Stimulated activated CD4-positive, alpha-beta T cell treated with anti-CD3 and anti-CD28 coated beads, TNF-alpha, amount 100 ng/mL, for 24 hours (primary cell): ENCODE measurements at regions not wholly inside any gene's neighbourhood (a gene's known extent, or its start where the extent isn't known, plus 50 kb on each side); places are given as distances from the start of the nearest gene placed in this dataset.
A peak's percentile ranks its signal among the peaks of the same experiment; 100 is the strongest.
"Not testable (repeated sequence)": the region's sequence is repeated elsewhere in the genome, so short reads cannot be mapped to it uniquely, and the experiment has no call there.

Source experiments
- DNase-seq, 3 experiments: peaks; one replicate each; pipeline ENCODE4 v3.0.0-alpha.2; 2020; ENCODE audit warnings: low read depth in 3 of 3

DNA sequence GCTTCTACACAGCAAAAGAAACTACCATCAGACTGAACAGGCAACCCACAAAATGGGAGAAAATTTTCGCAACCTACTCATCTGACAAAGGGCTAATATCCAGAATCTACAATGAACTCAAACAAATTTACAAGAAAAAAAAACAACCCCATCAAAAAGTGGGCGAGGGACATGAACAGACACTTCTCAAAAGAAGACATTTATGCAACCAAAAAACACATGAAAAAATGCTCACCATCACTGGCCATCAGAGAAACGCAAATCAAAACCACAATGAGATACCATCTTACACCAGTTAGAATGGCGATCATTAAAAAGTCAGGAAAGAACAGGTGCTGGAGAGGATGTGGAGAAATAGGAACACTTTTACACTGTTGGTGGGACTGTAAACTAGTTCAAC is 171.8 kb upstream of the IL12B start:
- not testable (repeated sequence) for DNase-seq

DNA sequence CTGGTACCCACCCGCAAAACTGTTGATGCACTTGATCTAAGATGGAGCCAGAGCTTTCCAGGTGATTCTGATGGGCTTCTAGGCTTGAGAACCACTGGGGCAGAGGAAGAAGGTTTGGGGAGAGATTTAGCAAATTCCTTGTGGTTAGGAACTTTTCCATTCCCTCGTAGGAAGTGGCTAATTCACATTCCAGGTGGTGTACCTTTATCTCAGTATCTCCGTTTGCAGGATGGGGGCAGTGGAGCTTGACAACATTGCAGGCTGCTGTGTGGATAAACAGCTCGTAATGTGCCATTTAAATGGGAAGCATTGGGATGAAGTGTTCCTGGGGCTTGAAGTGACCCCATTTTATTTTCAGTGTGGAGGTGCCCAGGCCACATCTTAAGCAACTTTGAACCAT is 172.9 kb upstream of the IL12B start:
- no peak for DNase-seq

DNA sequence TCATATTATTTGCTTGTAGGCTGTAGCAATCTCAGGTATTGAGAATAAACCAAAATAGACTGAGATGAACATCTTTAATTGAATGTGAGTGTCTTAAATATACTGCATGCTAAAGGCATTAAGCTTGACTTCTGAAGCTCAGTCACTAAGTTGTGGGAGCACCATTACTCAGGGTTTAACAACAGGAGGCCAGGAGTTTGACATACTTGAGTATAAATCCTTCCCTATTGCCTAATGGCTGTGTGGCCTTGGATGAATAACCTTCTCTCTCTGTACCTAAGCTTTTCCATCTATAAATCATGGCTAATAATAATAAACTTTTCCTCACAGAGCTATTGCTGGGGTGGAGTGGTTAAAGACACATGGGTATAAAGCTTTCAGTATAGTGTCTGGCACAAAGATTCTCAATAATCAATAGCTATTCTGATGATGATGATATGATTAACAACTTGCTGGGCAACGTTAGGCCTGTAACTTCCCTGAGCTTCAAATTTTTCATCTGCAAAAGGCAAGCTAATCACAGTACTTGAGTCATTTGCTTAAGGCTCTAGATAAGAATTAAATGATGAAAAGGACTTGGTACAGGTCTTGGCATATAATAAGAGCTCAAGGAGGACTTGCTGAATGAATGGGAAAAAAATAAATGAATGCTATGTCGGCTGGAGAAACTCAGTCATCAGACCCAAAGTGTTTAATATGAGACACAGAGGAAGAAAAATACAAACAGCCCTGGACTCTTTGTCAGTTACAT is 174.0 kb upstream of the IL12B start:
- DNase-seq, result no peak

DNA sequence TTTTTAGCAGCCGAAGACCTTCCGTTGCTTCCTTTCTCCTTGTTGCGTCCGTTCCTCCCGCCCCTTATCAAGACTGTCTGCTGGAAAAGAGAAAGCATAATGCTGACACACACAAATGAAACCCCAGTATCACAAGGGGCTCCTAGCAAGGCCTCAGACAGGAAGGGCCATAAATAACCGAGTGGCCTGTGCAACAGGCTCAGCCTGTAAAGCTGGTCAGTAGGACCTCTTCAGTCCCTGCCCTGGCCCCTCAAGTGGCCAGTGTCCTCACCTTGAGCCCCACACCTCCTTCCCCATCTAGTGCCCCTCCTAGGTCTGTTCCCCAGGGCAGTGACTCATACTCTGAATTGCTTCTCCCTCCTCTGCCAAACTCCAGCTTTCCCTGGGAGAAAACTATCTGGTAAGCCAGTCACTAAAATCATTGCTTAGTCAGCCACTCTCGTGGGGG is 174.6 kb upstream of the IL12B start:
- no peak for DNase-seq

DNA sequence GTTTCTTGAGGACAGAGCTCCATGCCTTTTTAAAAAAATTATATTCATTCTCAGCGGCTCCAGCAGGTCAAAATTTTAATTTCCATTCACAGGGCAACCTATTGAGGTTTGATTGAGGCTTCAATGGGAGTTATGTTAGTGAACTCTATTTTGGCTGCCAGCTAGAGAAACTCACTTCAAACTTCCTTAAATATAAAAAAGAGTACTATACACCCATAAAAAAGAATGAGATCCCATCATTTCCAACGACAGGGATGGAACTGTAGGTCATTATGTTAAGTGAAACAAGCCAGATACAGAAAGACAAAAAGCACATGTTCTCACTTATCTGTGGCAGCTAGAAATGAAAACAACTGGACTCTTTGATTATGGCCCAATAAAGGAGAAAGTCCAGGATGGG is 176.8 kb upstream of the IL12B start:
- DNase-seq, result no peak

DNA sequence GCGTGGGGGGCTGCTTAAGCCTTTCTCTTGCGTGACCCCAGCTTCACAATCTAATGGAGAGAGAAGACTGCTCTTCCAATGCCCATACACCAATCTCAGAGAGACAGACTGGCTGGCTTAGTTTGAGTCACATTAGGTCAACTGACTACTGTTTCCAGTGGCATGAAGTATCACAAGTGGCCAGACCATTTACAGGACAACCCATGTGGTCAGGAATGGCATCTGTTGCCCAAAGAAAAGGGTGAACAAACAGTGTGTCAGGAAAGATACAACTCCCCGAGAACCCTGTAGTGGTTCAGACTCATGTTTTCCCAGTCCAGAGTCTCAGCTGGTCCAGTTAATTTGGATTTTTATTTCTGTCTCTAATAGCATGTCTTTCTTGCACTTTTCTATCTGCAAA is 177.4 kb upstream of the IL12B start:
- no peak for DNase-seq

DNA sequence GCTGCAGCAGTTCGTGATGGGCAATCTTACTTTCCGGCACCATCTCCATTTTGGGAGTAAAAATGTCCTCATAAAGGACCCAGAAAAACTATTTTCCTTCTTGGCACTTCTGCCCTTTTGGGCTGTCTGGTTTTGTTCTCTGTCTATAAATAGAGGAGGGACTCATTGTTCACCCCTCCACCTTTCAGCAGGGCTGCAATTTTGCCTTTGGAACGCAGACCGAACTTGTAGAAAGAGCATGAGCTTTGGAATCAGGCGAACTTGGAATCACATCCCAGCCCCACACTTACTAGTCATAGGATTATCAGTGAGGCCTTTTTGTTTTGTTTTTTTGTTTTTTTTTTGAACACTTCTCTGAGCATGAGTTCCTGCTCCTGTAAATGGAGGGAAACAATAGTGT is 178.1 kb upstream of the IL12B start:
- DNase-seq, result no peak

DNA sequence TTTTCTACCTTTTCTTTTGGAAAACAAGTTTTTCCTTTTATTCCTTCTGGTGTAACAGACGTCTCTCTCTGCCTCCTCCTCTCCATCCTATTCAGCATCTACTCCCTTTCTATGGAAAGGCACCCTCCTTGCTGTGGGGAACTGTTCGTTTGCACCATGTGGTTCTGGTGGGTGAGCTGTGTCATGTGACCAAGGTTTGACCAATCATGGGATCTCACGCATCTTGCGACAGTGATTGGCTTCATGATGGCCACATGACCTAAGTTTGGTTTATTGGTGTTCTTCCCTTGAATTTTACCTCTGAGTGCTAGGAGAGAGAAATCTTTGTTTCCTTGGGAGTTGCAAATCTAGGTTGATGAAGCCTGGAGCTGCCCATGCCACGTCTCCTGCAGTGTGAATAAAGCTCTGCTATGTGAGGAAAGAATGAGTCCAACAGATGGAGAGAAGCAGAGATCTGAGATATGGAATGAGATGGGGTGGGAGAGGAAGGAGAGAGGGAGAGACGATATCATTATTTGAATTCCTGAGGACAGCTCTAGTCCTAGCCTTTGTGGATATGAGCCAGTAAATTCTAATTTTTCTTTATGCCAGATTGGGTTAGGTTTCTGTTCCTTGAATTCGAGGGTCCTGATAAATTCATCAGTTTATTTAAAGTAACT is 178.8 kb upstream of the IL12B start:
- no peak for DNase-seq

DNA sequence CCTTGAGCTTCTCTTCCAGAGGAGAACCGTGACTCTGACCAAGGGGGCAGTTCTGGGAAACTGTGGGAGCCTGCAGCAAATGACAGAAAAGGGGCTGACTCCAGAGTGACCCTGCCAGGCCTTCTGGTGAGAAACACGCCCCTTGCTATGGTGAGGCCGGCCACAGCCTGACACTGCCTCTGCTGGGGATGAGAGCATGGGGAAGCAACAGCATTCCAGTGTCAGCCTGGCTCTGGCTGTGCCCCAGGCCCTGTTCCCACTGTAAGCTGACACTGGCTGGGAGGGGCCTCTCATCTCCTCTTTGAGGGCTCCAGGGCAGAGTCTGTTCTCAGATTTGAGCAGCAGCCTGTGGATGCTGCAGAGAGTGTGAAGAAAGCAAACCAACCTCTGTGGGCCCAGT is 180.0 kb upstream of the IL12B start:
- DNase-seq, result no peak

DNA sequence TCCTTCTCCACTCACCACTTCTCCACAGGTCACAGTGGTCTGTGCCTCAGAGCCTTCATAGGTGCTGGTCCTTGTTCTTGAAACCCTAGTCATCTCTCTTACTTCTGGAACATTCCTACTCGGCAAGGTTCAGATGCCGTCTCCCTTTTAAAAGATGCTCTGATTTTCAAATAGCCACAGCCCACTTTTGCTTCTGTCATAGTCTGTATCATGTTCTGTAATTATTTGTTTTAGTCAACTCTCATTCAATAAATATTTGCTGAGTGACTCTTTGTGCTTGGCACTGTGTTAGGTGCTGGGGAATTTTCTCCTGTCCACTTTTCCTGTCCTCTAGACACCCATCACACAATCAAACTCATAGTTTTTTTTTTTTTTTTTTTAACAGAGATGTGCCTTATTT is 181.3 kb upstream of the IL12B start:
- no peak for DNase-seq

DNA sequence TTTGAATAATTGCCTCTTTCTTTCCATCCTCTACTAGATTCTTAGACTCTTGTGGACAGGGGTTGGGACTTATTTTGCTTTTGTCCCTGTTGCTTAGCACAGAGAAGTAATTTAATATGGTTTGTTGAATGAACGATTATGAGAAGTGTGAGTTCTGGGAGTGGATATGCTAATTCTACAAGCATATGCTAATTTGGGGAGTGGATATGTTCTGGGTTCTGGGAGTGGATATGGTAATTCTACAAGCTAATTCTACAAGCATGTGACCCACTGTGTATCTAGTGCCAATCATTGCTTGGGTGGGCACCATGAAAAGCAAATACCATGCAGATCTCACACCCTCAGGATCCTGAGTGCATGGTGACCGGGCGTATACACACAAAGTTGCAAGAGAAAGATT is 181.8 kb upstream of the IL12B start:
- DNase-seq, result no peak

DNA sequence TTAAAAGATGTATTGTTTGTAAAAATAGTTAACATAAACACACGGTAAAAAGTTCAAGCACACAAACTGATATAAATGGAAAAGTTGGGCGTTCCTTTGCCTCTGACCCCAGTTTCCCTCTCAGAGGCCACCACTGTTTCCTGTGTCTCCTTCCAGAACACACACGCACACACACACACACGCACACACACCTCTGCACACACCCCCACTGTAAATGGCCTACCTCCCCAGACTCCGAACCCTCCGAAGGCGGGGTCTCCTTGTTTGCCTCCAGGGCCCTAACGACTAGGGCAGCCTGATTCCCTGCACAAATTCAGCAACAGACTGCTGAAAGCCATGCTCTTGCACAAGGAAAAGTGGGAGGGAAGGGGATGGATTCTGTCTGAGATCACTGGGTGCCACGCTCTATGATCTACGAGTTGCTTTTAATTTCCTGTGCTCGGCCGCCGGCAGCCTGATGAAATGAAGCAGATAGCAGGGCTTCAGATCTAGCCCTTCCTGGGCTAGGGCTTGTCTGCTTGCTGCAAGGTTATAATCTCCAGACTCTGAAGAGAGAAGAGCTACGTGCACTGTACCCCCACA is 184.0 kb upstream of the IL12B start:
- DNase-seq, result no peak

DNA sequence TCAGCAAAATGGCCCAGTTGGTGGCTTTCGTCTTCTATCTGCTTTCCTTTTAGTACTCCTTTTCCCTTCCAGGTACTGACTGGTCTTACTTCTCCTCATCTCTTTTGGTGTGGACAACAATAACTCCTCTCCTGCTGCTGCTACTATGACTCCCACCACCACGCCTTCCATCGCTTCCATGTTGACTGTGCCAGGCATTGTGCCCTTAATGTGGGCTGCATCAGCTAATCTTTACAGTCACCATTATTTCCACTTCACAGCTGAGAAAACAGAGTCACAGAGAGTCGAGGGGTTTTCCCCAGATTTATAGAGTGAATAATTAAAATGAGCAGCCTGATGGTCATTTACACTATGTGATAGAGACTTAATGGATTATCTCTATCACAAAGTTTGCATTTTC is 184.9 kb upstream of the IL12B start:
- no peak for DNase-seq

DNA sequence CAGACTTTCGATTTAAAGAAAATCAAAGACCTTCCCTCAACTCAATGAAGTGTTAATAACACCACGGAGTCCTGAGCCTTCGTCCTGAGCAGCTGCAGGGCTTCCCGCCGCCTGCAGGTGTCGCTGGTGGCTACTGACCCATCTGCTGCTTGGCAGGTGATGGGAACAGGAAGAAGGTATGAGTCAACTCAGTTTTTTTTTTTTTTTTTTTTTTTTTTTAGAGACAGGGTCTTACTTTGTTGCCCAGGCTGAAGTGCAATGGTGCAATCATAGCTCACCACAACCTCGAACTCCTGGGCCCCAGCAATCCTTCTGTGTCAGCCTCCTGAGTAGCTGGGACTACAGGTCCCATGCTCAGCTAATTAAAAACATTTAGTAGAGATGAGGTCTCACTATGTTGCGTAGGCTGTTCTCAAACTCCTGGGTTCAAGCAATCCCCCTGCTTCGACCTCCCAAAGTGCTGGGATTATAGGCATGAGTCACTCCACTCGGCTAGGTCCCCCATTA is 185.7 kb upstream of the IL12B start:
- peak; percentile 34 to 81 (median 64) for DNase-seq

DNA sequence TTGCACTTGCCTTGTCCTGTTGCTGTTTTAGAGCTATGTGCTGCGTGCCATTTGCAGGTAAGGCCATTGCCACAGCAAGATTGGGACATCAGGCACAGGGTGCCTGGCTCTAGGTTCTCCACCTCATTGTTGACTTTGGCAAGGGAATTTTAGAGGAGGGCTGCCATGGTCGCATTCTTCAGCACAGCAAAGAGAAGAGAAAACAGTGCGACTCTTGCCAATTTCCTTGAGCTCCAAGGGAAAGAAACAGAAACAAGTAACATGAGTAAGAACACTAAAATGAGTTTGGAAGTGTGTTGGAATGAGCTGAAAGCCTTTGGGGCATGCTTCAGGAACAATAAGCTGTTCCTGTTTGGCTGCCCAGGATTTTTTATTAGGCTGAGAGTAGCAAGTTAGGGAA is 188.1 kb upstream of the IL12B start:
- DNase-seq, result no peak

DNA sequence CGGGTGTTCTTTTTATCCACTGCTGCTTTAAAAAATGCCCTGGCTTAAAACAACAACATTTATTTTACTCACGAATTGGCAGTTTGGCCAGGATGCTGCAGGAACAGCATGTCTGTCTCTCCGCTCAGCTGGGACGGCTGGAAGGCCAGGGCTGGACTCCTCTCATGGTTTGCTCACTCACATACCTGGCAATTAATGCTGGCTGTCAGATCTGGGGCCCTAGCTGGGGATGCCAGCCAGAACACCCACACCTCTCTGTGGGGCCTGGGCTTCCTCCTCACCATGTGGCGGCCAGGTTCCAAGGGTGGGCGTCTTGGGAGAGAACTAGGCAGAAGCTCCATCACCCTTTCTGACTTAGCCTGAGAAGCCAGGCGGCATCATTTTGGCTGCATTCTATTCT is 189.1 kb upstream of the IL12B start:
- no peak for DNase-seq

DNA sequence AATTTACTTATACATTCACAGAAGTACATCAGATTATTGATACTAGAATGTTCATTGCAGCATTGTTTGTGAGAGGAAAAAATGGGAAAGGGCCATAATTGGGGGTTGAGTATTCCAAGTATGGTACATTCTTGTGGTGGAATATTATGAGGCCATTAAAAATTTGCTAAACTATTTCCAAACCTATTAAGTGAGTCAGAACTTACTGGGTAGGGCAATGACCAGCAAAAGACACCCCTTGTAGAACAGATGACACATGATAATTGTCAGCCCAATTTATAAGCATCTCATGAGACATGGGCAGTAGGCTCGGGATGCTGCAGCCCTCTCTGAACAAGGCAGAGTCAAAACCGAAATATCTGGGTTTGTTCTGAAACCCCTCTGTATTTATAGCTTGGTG is 192.6 kb upstream of the IL12B start:
- DNase-seq, result no peak

DNA sequence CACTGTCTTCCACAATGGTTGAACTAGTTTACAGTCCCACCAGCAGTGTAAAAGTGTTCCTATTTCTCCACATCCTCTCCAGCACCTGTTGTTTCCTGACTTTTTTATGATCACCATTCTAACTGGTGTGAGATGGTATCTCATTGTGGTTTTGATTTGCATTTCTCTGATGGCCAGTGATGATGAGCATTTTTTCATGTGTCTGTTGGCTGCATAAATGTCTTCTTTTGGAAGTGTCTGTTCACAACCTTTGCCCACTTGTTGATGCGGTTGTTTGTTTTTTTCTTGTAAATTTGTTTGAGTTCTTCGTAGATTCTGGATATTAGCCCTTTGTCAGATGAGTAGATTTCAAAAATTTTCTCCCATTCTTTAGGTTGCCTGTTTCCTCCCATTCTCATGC is 194.0 kb upstream of the IL12B start:
- DNase-seq, result not testable (repeated sequence)

DNA sequence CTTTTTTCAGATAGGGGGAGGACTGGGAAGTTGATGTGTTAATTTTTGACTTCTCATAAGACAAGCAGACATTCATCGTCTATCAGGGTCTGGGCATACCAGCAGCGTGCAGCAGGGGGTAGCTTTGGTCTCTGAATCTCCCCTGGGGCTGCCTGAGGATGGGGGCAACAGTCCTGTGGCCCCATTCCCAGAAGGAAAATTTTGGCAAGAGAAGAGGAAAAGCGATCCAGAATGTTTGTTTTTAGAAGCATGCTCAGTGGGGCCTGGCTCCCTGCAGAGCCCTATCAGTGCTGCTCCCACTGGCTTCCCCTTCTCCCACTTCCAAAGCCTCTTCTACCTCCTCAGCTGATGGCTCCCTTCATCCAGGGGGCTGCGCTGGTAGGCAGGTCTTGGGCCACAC is 194.8 kb upstream of the IL12B start:
- no peak for DNase-seq

DNA sequence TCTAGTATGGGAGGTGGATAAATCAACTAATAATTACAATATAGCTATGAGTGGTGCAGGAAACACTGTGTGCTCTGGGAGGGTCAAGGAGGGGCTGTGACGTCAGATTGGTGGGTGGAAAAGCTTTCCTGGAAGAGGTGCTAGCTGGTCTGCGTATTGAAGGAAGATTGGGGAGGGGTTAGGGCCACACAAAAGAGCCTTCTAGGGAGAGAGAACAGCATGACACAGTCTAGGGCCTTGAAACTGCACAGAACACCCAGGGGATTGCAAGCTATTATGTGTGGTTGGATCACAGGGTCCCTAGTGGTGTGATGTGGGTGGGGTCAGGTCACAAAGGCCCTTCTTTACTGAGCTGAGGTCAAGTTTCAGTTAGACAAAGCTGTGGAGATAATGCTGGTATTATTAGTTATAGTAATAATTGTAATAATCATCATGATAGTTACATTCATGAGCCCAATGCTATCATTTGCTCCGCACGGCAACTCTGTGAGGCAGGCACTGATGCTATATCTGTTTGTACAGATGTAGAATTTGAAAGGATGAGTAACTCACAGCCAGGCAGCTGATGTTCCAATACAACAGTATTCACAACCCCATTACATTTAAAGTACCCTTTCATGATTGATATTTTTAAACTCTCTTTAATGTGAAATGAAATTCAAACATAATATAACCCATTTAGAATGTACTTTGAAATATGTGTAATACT is 197.4 kb upstream of the IL12B start:
- no peak for DNase-seq

DNA sequence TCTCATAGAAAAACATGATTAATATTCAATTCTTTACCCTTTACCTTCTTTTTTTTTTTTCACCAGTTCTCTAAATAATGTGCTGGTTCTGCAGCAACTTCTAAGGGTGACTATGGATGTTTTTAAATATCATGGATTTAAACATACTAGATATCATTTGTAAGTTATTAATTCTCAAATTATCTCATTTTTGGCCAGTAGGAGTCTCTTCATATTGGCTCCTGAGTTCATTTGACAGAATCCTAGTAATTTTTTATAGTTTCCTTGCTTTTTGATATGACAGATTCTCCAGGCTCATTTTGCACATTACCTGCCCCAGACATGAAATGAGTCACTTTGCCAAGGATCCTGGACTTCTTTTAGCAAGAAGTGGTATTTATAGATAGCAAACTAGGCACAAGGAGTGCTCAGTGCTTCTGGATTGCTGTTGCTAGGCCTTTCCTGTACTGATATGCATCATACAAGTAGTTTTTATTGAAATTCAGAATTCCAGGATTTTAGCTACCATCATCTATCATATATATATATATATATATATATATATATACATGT is 201.3 kb upstream of the IL12B start:
- DNase-seq, result no peak

DNA sequence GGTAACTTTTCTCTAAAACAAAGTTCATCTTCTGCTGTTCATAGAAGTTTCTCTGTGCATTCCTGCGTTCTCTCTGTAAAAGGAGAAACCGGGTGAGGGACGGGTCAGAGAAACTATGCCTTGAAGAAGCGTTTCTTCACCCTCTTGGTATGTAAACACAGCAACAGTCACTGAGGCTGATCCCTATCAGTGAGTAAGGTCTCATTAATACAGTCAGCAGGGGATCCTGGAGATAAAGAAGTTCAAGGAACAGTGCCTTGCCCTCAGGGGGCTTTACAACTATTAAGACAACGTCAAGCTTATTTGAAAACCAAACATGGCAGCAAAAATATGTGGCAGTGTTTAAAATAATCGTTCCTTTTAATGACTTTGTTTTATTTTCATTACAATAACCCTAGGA is 202.9 kb upstream of the IL12B start:
- no peak for DNase-seq
